Ascending aorta (tissue), 2 donors: ENCODE measurements at regions not wholly inside any gene's neighbourhood (a gene's known extent, or its start where the extent isn't known, plus 50 kb on each side); places are given as distances from the start of the nearest gene placed in this dataset.

Experiments used
- DNase-seq, 2 donors: peaks; one replicate each; pipeline ENCODE4 v3.0.0-alpha.2; 2019; ENCODE audit warnings: low spot score in 2 of 2
- H3K27ac ChIP-seq, 2 donors: fragments of 200-600 bp; sonication (generic); one replicate each; pipeline ENCODE4 v1.5.1; 2016 to 2017; ENCODE audit warnings: mild to moderate bottlenecking in 1 of 2
- H3K27me3 ChIP-seq: fragments of 200-600 bp; sonication (generic); one replicate; pipeline ENCODE4 v1.5.1; 2017
- H3K36me3 ChIP-seq, 2 donors: fragments of 200-600 bp; sonication (generic); one replicate each; pipeline ENCODE4 v1.5.1; 2016
- H3K4me1 ChIP-seq, 2 donors: fragments of 200-600 bp; sonication (generic); one replicate each; pipeline ENCODE4 v1.5.1; 2016 to 2017; ENCODE audit warnings: mild to moderate bottlenecking in 1 of 2
- H3K4me3 ChIP-seq, 2 donors: fragments of 200-600 bp; sonication (generic); one replicate each; pipeline ENCODE4 v1.5.1; 2016 to 2017; ENCODE audit warnings: mild to moderate bottlenecking in 1 of 2
- H3K9me3 ChIP-seq, 2 donors: fragments of 200-600 bp; sonication (generic); one replicate each; pipeline ENCODE4 v1.5.1; 2016
- intact Hi-C: fragments of 100-400 bp; cut with DNase I; formaldehyde crosslinking; loops from one replicate; pipeline ENCODE4 v1.15.1; 2023
- TF ChIP-seq, protein P1 (sequence below), 3 experiments: fragments of 200-600 bp in 2 of 3; fragments of 450-650 bp in 1 of 3; sonication (generic) in 2 of 3; IDR thresholded peaks; one replicate each; pipeline ENCODE4 v1.5.1; 2016 to 2019; ENCODE audit warnings: antibody characterized with exemption in 3 of 3, mild to moderate bottlenecking in 1 of 3, moderate library complexity in 1 of 3

DNA sequence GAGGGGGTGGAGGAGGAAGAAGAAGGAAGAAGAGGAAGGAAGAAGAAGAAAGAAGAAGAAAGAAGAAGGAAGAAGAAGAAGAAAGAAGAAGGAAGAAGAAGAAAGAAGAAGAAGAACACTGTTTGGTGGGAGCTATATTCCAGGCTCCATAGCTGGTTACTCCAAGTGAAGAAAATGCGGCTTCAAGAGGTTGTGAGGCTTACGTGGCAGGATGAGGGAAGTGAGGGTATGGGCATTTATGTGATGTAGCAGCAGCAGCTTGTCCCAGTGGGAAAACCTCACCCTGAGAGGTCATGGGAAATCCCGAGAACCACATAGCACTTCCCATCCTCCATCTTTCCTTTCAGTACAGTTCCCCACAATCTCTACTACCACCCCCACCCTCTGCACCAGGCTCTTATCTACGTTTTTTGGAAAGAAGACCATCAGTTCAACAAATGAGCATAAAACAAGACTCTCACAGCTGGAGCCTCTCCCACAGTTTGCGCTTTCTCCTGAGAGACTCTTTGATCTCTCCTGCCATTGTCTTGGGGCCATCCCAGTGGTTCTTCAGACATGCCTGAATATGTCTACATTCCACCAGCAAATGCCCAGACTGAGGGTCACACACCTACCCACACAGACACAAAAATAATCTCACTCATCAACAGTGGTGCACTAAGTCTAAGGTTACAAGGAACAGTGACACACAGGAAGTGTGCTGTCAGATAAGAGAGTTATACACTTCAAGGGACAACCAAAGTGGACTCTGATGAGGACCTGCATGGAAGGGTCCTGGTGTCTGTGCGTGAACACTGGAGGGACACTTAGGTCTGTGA lies 77.9 kb upstream of the KCNJ15 start:
- Histone ChIP-seq H3K9me3 (no peaks in the 10 kb centered on the region), H3K4me3 (no peak overlapping the region), H3K27ac (no peak overlapping the region), H3K36me3 (no peaks in the 10 kb centered on the region), H3K4me1 (peaks cover 0 to 9% of the 10 kb centered on the region in 2 donors), H3K27me3 (no peaks in the 10 kb centered on the region)
- TF ChIP-seq, protein P1, sequence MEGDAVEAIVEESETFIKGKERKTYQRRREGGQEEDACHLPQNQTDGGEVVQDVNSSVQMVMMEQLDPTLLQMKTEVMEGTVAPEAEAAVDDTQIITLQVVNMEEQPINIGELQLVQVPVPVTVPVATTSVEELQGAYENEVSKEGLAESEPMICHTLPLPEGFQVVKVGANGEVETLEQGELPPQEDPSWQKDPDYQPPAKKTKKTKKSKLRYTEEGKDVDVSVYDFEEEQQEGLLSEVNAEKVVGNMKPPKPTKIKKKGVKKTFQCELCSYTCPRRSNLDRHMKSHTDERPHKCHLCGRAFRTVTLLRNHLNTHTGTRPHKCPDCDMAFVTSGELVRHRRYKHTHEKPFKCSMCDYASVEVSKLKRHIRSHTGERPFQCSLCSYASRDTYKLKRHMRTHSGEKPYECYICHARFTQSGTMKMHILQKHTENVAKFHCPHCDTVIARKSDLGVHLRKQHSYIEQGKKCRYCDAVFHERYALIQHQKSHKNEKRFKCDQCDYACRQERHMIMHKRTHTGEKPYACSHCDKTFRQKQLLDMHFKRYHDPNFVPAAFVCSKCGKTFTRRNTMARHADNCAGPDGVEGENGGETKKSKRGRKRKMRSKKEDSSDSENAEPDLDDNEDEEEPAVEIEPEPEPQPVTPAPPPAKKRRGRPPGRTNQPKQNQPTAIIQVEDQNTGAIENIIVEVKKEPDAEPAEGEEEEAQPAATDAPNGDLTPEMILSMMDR (IDR thresholded peaks at IDR 0.05) = no peak
- intact Hi-C loops = no loop called here
- no peak for DNase-seq

DNA sequence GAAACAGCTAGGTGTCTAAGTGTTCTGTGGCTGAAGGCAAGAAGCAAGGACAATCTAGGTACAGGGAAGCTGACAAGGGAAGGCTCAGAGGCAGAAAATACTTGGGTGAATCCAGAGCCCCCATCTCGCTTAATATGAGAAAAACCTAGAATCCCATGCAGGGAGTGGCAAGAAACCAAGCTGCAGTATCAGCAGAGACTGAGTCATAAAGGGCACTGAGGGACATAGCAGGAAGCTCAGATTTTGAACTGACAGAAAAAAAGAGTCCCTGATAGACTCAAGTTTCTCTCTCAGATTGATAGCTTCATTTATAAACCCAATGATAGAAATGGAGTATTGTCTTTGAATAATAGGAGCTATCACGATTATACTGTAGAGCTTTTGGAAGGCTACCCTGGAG lies 77.3 kb upstream of the KCNJ15 start:
- no peak overlapping the region for H3K27ac ChIP-seq

DNA sequence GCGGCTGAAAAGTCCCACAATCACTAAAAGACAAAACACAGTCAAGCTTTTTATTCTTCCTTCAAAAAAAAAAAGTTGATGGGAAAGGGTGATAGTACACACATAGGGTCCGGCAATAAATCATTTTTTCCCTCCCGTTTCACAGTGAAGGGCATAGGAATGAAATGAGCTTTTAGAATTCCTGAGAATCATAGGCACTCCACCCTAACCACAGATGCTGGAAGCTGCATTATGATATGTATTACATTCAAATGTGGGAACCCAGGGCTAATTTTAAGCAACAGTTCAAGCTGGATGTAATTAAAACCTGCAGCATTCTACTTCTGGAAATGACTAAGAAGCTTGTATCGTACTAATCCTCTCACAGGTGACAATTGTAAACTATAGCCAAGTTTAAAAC lies 75.7 kb upstream of the KCNJ15 start:
- no peaks in the 10 kb centered on the region for H3K36me3 ChIP-seq
- intact Hi-C loops = no loop called here
- H3K4me3 ChIP-seq = no peak overlapping the region
- no peaks in the 10 kb centered on the region for H3K9me3 ChIP-seq
- TF ChIP-seq, protein P1 (IDR thresholded peaks at IDR 0.05) = no peak
- no peaks in the 10 kb centered on the region for H3K4me1 ChIP-seq
- no peak for DNase-seq
- H3K27ac ChIP-seq = no peak overlapping the region
- H3K27me3 ChIP-seq = no peaks in the 10 kb centered on the region

More for the DNA sequence above, 77.3 kb upstream of the KCNJ15 start:
- no peak for DNase-seq
- TF ChIP-seq, protein P1 (IDR thresholded peaks at IDR 0.05) = no peak
- no peaks in the 10 kb centered on the region for H3K36me3 ChIP-seq
- H3K4me1 ChIP-seq = peaks cover 0 to 4% of the 10 kb centered on the region in 2 donors
- intact Hi-C loops = no loop called here
- H3K9me3 ChIP-seq = no peaks in the 10 kb centered on the region
- no peak overlapping the region for H3K4me3 ChIP-seq
- H3K27me3 ChIP-seq = no peaks in the 10 kb centered on the region

DNA sequence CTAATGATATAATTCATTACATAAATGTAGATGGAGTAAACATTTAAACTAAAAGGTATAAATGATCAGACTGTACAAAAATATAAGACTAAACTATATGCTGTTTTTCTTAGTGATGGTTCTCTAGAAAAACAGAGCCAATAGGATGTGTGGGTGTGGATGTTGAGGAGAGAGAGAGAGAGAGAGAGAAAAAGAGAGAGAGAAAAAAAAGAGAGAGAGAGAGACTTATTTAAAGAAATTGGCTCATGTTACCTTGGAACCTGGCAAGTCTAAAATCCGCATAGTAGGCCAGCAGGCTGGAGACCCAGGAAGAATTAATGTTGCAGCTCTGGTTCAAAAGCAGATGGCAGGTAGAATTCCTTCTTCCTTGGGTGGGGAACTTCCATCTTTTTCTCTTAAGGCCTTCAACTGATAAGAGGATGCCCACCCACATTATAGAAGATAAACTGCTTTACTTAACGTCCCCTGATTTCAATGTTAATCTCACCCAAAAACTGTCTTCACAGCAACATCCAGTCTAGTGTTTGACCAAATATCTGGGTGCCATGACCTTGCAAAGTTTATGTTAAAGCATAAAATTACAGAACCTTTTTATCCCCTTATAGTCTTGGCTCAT lies 74.3 kb upstream of the KCNJ15 start:
- Histone ChIP-seq H3K4me3 (no peak overlapping the region), H3K27me3 (no peaks in the 10 kb centered on the region), H3K4me1 (no peaks in the 10 kb centered on the region), H3K36me3 (no peaks in the 10 kb centered on the region), H3K27ac (no peak overlapping the region), H3K9me3 (peaks cover 0 to 5% of the 10 kb centered on the region in 2 donors)
- TF ChIP-seq, protein P1 (IDR thresholded peaks at IDR 0.05) = no peak
- DNase-seq = no peak
- intact Hi-C loops = no loop called here

DNA sequence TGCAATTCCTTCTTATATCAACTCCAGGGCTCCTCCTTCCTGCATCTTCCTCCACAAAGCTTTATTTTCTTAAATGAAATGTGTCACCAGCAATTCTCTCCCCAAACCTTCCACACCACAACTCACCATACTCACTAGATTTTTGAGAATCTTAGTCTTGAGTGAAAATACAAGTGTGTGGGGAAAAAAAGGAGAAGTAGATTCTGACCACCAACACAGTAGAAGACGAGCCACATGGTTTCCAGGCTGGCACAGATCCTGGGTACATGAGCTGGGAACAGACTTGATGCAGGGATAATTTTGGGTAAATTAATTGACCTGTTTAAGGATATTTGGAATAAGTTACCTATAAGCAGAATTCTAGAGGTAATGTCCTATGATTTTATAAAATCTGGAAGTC lies 72.8 kb upstream of the KCNJ15 start:
- Histone ChIP-seq H3K4me3 (no peak overlapping the region), H3K27me3 (no peaks in the 10 kb centered on the region), H3K27ac (no peak overlapping the region), H3K9me3 (peaks cover 0 to 5% of the 10 kb centered on the region in 2 donors), H3K36me3 (no peaks in the 10 kb centered on the region), H3K4me1 (no peaks in the 10 kb centered on the region)
- intact Hi-C loops = no loop called here
- no peak for DNase-seq
- TF ChIP-seq, protein P1 (IDR thresholded peaks at IDR 0.05) = no peak
